Stomach (tissue), 4 donors: ENCODE measurements at regions not wholly inside any gene's neighbourhood (a gene's known extent, or its start where the extent isn't known, plus 50 kb on each side); places are given as distances from the start of the nearest gene placed in this dataset.

ENCODE experiments used
- POLR2AphosphoS5 ChIP-seq, 3 donors: sonication (generic); formaldehyde crosslinking; IDR thresholded peaks; one replicate each; pipeline ENCODE4 v1.6.1; 2016; ENCODE audit warnings: antibody characterized with exemption in 3 of 3
- TF ChIP-seq, protein P1 (sequence below), 7 experiments: fragments of 450-650 bp in 4 of 7; fragments of 200-600 bp in 3 of 7; sonication (generic) in 3 of 7; IDR thresholded peaks; one replicate each; pipeline ENCODE4 v1.5.1; 2016 to 2019; ENCODE audit warnings: antibody characterized with exemption in 7 of 7, control low read depth in 2 of 7, mild to moderate bottlenecking in 1 of 7

DNA sequence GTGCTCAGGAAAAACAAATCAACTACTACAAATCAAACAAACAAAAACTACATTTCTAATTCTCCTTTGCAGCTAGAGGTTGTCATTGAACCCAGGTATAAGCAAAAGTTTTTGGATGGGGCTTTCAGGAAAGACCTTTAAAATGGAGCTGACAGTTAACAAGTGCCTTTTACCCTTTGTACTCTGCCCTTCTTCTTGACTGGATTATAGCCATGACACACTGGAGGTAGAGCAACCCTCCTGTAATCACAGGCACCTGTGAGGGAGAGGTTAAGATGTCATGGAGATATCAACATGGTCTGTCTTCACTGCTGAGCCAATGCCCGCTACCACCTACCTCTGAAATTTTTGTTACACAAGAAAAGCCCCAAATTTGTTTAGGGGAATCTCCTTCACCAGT, 100.0 kb upstream of the GLS start:
- no peak for TF ChIP-seq POLR2AphosphoS5 (IDR thresholded peaks at IDR 0.05)
- TF ChIP-seq, protein P1, sequence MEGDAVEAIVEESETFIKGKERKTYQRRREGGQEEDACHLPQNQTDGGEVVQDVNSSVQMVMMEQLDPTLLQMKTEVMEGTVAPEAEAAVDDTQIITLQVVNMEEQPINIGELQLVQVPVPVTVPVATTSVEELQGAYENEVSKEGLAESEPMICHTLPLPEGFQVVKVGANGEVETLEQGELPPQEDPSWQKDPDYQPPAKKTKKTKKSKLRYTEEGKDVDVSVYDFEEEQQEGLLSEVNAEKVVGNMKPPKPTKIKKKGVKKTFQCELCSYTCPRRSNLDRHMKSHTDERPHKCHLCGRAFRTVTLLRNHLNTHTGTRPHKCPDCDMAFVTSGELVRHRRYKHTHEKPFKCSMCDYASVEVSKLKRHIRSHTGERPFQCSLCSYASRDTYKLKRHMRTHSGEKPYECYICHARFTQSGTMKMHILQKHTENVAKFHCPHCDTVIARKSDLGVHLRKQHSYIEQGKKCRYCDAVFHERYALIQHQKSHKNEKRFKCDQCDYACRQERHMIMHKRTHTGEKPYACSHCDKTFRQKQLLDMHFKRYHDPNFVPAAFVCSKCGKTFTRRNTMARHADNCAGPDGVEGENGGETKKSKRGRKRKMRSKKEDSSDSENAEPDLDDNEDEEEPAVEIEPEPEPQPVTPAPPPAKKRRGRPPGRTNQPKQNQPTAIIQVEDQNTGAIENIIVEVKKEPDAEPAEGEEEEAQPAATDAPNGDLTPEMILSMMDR (IDR thresholded peaks at IDR 0.05) = no peak
